ENCODE measurements at regions not wholly inside any gene's neighbourhood (a gene's known extent, or its start where the extent isn't known, plus 50 kb on each side); places are given as distances from the start of the nearest gene placed in this dataset.

DNA sequence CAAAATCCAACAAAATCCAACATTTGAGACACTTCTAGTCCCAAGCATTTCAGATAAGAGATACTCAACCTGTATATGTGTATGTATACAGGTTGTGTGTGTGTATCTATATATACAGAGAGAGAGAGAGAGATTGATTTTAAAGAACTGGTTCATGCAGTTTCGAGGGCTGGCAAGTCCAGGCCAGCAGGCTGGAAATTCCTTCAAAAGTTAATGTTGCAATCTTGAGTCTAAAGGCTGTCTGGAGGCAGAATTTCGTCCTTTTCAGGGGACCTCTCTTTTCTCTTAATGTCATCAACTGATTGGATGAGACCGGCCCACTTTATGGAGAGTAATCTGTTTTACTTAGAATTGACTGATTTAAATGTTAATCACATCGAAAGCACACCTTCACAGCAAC lies 199.6 kb upstream of the IL12A start:
- TF ChIP-seq, protein P1, sequence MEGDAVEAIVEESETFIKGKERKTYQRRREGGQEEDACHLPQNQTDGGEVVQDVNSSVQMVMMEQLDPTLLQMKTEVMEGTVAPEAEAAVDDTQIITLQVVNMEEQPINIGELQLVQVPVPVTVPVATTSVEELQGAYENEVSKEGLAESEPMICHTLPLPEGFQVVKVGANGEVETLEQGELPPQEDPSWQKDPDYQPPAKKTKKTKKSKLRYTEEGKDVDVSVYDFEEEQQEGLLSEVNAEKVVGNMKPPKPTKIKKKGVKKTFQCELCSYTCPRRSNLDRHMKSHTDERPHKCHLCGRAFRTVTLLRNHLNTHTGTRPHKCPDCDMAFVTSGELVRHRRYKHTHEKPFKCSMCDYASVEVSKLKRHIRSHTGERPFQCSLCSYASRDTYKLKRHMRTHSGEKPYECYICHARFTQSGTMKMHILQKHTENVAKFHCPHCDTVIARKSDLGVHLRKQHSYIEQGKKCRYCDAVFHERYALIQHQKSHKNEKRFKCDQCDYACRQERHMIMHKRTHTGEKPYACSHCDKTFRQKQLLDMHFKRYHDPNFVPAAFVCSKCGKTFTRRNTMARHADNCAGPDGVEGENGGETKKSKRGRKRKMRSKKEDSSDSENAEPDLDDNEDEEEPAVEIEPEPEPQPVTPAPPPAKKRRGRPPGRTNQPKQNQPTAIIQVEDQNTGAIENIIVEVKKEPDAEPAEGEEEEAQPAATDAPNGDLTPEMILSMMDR (IDR thresholded peaks at IDR 0.05; ENCODE audit: insufficient read depth, low read depth, low read length), result no peak
- H3K4me3 ChIP-seq (ENCODE audit: low read depth, low read length), result no peak overlapping the region
- no peak for DNase-seq (ENCODE audit: low read depth)

DNA sequence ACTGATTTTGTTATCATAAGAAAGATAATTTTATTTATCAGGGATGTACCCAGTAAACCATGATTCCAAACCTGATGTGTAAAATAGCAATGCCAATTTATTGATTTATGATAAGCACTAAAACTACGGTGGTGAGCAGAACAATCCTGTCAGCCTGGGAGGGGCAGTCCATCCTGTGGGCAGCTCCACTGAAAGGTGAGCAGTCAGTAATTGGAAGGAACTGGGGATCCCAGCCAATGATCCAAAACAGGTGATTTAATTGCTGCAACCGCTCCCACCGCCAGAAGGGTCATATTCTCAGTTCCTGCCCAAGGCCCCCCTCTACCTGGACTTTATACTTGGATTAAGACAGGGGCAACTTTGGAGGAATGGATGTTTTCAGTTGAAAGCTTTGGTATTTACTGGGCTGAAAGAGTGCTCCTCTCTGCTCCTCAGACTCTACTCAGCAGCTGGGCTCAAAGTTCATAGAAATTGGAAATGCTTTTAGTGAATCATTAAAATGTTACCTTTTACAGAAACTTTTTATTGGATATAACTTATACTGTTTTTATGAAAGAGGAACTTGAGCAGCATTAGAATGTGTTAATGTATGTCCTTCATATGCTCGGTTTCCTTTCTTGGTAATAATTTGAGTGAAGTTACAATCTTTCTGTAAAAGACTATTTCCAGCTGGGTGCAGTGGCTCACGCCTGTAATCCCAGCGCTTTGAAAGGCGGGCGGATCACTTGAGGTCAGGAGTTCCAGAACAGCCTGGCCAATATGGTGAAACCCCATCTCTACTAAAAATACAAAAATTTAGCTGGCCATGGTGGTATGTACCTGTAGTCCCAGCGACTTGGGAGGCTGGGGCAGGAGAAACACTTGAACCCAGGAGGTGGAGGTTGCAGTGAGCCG lies 198.6 kb upstream of the IL12A start:
- TF ChIP-seq, protein P1 (IDR thresholded peaks at IDR 0.05; ENCODE audit: insufficient read depth, low read depth, low read length), result no peak
- DNase-seq (ENCODE audit: low read depth), result no peak
- H3K4me3 ChIP-seq (ENCODE audit: low read depth, low read length), result no peak overlapping the region

DNA sequence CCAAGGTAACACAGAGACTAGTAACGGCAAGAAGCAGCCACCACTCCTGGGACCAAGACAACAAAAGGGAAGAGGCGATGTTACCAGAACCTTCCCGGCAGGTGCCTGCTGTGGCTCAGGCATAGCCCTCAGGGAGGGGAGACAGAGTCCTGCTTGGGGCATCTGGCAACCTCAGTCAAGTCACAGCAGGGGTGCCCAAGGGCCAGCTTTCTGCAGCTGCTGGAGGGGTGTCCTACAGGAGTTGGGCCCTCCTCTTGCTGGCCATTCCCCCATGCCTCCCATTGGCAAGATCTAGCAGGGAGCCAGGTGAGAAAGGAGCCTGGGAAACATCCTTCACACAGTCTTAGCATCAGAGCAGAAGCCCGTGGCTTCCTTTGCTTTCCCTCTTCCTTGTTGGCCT lies 197.3 kb upstream of the IL12A start:
- DNase-seq (ENCODE audit: low read depth), result no peak
- TF ChIP-seq, protein P1 (IDR thresholded peaks at IDR 0.05; ENCODE audit: insufficient read depth, low read depth, low read length), result no peak
- no peak overlapping the region for H3K4me3 ChIP-seq (ENCODE audit: low read depth, low read length)

DNA sequence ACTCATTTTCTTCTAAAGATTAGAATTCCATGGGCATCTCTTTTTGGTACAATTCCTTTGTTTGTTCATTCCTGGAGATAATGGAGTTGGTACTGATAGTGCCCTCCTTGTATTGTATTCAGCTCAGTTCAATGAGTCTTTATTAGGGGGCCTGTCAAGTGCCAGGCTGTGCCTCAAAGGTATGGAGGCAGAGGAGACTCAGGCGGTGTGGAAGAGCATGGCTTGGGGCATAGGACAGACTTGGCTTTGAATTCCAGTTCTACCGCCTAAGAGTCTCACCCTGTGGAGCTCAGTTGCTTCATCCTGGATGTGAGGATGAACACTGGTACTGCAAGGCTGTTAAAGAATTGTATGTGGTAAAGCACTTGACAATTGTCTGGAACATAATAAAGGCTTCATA lies 196.6 kb upstream of the IL12A start:
- TF ChIP-seq, protein P1 (IDR thresholded peaks at IDR 0.05; ENCODE audit: insufficient read depth, low read depth, low read length), result no peak
- no peak for DNase-seq (ENCODE audit: low read depth)

DNA sequence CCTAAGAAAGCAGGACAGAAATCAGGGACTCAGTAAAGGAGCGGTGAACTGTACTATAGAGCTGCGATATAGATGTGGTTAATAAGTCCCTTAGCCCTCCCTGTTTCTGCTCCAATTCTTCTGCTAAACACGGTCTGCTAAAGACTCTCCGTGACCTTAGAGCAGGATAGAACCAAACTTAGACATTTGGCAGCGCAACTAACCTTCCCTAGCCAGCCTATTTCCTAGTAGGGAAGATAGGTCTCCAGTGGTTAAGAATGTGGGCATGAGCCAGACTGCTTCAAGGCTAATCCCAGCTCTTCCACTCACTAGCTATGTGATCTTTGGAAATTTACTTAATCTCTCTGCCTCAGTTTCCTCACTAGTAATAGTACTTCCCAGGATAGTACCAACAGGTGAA lies 193.6 kb upstream of the IL12A start:
- DNase-seq (ENCODE audit: low read depth), result no peak

More for the DNA sequence above, 196.6 kb upstream of the IL12A start:
- H3K4me3 ChIP-seq (ENCODE audit: low read depth, low read length), result no peak overlapping the region

DNA sequence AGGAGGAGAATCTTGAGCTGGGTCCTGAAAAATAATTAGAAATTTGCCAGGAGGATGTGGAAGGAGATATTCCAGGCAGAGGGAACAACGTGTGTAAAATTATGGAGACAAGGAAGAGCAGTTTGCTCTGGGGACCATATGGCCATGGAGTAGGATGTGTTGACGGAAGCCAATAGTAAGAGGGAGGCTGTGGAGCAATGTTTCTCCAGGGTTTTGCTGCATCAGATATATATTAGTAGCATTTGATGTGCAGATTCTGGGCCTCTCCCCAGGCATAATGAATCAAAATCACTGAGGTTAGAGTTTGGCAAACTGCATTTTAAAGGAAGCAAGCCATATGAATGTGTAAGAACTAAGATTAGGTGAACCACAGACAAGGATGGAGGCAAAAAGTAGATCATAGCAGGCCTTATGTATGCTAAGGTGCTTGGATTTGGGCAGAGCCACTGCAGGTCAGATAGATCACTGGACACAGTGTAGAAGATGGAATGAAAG lies 192.9 kb upstream of the IL12A start:
- DNase-seq (ENCODE audit: low read depth), result no peak
- TF ChIP-seq, protein P1 (IDR thresholded peaks at IDR 0.05; ENCODE audit: insufficient read depth, low read depth, low read length), result no peak
- H3K4me3 ChIP-seq (ENCODE audit: low read depth, low read length), result no peak overlapping the region

More for the DNA sequence above, 193.6 kb upstream of the IL12A start:
- H3K4me3 ChIP-seq (ENCODE audit: low read depth, low read length), result no peak overlapping the region
- TF ChIP-seq, protein P1 (IDR thresholded peaks at IDR 0.05; ENCODE audit: insufficient read depth, low read depth, low read length), result no peak
